SKM-1 treated with dmso at 0.1 percent for 144 hours (cell line): ENCODE measurements at regions not wholly inside any gene's neighbourhood (a gene's known extent, or its start where the extent isn't known, plus 50 kb on each side); places are given as distances from the start of the nearest gene placed in this dataset.
"Not testable (repeated sequence)": the region's sequence is repeated elsewhere in the genome, so short reads cannot be mapped to it uniquely, and the experiment has no call there.

Experiments used
- DNase-seq: peaks from one replicate; lab custom pipeline; 2025; ENCODE audit not compliant: unreplicated experiment; lab: John Stamatoyannopoulos, UW

GRCh38 chrX:115840729-115841409 lies 279.9 kb downstream of the PLS3 start:
- DNase-seq: not testable (repeated sequence)

DNA sequence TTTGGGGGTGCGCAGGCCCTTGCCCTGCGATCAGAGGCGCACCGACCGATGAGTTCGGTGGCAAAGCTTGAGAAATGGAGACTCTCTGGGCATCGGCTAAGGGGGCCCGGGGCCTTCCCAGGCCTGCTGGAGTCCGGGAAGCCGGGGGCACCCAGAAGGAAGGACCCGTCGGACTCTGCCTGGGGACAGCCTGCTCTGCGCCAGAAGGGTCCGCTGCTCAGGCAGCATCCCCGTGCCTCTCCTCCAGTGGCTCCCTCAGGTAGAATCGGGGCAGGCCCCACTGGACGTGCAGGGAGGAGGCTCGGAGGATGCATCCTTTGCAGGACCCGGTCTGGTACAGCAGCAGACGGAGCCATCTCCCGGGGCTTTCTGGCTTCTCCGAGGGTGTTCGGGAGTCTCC lies 290.0 kb downstream of the PLS3 start:
- DNase-seq: not testable (repeated sequence)

DNA sequence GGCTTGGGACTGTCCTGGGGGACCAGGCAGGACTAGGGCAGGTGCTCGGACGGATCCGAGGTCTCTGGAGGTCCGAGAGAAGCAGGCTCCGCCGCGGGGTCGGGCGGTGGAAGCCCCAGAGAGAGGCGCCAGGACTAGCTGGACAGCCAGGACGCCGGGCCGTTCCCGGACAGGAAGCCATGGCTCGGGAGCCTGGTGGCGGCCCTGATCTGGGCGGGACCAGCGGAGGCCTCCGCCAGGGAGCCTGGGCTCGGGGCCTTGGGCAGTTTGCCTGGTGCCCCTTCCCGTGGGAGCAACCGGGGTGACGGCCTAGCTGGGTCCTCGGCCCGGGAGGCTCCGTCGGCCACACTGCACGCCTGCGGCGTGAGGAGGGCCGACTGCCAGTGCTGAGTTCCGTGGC lies 292.3 kb downstream of the PLS3 start:
- not testable (repeated sequence) for DNase-seq

DNA sequence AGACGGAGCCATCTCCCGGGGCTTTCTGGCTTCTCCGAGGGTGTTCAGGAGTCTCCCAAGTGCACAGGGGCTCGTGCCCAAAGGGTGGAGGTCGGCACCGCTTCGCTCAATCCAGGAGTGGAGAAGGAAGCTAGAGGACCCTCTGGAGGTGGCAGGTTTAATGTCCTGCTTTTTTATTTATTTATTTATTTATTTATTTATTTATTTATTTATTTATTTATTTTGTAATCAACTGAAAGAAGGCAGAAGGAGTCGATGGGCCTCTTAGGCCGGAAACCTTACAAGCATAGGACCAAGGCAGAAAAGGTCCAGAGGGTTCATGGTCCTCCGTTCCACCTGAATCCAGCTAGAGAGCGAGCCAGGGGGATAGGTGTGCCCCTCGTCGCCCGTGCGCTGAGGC lies 289.4 kb upstream of the AGTR2 start:
- DNase-seq: not testable (repeated sequence)

DNA sequence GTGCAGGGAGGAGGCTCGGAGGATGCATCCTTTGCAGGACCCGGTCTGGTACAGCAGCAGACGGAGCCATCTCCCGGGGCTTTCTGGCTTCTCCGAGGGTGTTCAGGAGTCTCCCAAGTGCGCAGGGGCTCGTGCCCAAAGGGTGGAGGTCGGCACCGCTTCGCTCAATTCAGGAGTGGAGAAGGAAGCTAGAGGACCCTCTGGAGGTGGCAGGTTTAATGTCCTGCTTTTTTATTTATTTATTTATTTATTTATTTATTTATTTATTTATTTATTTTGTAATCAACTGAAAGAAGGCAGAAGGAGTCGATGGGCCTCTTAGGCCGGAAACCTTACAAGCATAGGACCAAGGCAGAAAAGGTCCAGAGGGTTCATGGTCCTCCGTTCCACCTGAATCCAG lies 286.4 kb upstream of the AGTR2 start:
- not testable (repeated sequence) for DNase-seq

GRCh38 chrX:115888041-115888440 lies 282.5 kb upstream of the AGTR2 start:
- DNase-seq: not testable (repeated sequence)

DNA sequence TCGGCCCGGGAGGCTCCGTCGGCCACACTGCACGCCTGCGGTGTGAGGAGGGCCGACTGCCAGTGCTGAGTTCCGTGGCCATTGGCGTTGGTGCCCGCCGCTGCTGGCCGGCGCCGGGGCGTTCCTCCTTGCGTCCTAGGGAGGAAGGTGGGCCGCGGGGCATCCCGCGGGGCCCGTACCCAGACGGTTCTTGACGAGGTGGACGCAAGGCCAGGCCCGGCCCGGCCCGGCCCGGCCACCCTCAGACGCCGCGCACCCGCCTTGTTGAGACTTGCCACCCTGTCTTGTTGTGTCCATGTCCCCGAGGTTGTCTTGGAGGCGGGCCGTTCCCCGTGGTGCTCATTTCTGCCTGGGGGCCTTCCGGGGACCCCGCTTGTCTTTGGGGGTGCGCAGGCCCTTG lies 282.0 kb upstream of the AGTR2 start:
- not testable (repeated sequence) for DNase-seq

DNA sequence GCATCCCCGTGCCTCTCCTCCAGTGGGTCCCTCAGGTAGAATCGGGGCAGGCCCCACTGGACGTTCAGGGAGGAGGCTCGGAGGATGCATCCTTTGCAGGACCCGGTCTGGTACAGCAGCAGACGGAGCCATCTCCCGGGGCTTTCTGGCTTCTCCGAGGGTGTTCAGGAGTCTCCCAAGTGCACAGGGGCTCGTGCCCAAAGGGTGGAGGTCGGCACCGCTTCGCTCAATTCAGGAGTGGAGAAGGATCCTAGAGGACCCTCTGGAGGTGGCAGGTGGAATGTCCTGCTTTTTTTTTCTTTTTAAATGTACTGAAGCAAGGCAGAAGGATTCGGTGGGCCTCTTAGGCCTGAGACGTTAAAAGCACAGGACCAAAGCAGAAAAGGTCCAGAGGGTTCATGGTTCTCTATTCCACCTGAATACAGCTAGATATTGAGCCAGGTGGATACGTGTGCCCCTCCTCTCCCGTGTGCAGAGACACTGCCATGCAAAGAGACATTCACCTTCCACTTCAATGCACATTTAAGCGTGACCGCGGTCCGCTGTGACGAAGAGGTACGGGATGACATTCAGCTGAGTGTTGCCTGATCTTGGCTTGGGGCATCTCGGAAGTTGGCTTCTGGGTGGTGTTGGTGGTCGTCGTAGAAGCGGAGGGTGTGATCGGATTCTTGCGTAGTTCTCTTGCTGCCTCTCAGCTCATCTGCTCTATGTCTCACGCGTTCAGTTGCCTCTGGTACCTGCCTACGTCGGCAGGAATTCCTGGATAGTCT lies 281.2 kb upstream of the AGTR2 start:
- no peak for DNase-seq

GRCh38 chrX:115892056-115892708 lies 278.4 kb upstream of the AGTR2 start:
- DNase-seq: no peak

DNA sequence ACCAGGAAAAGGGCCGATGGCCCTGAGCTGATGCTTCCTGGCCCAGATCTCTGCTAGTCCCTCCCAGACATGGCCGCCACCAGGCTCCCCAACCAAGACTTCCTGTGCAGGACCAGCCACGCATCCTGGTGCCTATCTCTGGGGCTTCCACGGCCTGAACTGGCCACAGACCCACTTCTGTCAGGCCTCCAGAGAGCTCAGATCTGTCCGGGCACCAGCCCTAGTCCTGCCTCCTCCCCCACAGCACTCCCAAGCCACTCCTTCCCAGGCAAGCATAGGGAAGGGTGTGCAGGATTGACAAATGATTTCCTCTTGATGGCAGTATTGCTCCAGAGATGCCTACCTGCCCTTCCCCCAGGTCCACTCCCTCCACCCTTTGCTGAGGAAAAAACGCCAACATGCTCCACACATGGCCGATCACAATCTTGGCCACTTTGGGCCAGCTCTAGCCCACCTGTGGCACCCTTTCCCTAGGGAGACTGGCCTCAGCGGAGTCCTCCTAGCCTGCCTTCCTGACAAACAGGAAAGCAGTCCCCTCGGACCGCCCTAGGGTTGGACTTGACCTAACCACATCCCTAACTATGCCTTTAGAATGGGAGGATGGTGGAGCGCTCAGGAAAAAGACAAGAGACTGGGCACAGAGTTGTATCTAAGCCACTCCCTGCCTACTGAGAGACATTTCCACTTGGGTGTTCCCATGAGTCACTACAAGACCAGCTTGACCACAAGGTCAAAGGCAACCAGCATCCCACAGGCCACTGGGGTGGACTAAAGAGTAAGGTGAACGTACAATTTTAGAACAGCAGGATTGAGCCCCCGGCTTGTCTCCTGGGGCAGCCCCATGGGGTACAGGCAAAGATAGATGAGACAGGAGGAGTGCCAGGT lies 277.5 kb upstream of the AGTR2 start:
- DNase-seq: no peak

- DNase-seq: no peak
Observed at GRCh38 chrX:115894087-115894486, 276.5 kb upstream of the AGTR2 start.

GRCh38 chrX:115895678-115896329 lies 274.7 kb upstream of the AGTR2 start:
- DNase-seq: no peak

DNA sequence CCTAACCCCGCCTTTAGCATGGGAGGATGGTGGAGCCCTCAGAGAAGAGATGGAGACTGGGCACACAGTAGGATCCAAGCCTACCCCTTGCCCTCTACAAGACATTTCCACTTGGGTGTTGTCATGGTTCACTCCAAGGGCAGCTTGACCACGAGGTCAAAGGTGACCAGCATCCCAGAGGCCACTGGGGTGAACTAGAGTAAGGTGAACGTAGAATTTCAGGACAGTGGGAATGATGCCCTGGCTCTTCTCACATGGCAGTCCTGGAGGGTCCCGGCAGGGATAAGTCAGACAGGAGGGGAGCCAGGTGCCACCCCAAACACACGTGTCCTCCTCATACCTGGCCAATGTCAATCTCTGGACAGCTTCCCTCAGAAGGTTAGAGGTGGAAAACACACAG lies 274.2 kb upstream of the AGTR2 start:
- no peak for DNase-seq

GRCh38 chrX:115897956-115898355 lies 272.6 kb upstream of the AGTR2 start:
- DNase-seq: no peak

DNA sequence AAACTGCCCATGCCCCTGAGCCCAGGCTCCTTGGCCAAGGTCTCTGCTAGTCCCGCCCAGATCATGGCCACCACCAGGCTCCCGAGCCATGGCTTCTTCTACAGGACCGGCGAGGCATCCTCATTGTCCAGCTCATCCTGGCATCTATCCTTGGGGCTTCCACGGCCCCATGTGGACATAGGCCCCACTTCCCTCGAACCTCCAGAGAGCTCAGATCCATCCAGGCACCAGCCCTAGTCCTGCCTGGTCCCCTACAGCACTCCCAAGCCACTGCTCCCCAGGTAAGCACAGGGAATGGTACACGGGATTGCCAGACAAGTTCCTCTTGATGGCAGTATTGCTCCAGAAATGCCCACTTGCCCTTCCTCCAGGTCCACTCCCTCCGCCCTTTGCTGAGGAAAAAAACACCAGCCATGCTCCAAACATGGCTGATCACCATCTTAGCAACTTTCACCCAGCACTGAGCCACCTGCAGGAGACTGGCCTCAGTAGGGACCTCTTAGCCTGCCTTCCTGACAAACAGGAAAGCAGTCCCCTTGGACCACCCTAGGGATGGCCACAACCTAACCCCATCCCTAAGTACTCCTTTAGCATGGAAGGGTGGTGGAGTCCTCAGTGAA lies 272.1 kb upstream of the AGTR2 start:
- no peak for DNase-seq

DNA sequence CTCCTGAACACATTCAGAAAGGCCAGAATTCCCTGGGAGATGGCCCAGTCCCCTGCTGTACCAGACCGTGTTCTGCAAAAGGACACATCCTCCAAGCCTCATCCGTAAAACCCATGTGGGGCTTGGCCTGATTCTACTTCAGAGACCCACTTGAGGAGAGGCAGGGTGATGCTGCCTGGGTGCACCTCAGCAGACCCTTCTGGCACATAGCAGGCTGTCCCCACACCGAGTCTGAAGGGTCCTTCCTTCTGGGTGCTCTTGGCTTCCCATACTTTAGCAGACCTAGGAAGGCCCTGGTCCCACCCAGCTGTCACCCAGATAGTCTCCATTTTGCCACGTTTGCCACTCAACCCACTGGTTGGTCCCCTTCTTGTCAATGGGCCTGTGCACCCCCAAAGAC lies 270.1 kb upstream of the AGTR2 start:
- DNase-seq: no peak

- no peak for DNase-seq
Observed at GRCh38 chrX:115901241-115901640, 269.3 kb upstream of the AGTR2 start.

DNA sequence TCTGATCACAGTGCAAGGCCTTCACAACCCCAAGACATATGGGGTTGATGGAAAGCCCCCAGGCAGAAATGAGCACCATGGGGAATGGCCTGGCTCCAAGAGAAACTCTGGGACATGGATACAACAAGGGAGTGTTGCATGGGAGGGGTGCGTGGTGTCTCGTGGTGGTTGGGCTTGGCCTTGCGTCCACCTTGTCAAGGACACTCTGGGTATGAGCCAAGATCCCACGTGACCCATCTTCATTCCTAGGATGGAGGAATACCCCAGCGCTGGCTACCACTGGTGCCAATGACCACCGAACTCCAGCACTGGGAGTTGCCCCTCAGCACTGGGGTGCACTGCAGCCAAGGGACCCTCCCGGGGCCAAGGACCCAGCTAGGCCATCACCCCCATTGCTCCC lies 267.5 kb upstream of the AGTR2 start:
- DNase-seq: no peak

GRCh38 chrX:115906276-115906675 lies 264.3 kb upstream of the AGTR2 start:
- no peak for DNase-seq

DNA sequence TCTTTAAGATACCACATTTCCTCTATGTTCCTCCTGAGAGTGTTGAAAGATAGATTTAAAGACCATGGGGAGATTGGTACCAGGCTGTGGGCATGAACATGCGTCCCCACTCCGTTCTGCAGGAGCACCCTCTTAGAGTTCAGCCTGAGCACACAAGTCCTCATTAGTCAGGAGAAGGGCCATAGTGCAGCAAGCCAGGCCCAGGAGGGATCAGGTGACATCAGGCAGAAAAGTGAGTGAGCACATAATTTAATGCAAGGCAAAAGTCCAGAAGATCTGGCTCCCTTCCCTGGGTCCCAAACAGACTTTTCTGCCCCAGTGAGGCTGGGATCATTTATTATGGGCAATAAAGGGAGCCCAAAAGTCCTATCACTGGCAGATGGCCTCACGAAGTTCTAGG lies 263.7 kb upstream of the AGTR2 start:
- DNase-seq: no peak
